ENCODE measurements at regions not wholly inside any gene's neighbourhood (a gene's known extent, or its start where the extent isn't known, plus 50 kb on each side); places are given as distances from the start of the nearest gene placed in this dataset.

DNA sequence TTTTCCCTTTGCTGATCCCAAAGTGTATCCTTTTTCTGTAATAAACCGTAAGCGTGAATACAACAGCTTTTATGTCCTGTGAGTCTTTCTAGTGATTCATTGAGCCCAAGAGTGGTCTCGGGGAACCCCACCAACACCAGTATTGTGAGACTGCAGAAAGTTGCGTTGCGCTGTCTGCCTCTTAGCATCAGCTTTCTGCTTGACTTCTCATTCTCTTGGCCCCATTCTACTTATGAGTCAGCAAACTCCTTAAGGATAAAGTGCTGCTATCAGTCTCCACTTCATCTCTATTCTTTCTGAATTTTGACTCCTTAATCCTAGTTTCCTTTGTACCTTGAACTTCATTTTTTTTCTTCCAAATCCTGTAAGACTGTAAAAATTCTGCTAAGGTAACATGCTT, 184.3 kb upstream of the MBL2 start:
- no peak overlapping the region for H3K4me3 ChIP-seq (replicated peaks; ENCODE audit: low read depth, low read length)
- TF ChIP-seq CTCF (IDR thresholded peaks at IDR 0.05; ENCODE audit: low read depth, low read length, missing control alignments): no peak
- DNase-seq (ENCODE audit: extremely low read depth, low read depth): no peak

- H3K4me3 ChIP-seq (replicated peaks; ENCODE audit: low read depth, low read length): no peak overlapping the region
These were observed 183.9 kb upstream of the MBL2 start for GRCh38 chr10:52956461-52956860.

DNA sequence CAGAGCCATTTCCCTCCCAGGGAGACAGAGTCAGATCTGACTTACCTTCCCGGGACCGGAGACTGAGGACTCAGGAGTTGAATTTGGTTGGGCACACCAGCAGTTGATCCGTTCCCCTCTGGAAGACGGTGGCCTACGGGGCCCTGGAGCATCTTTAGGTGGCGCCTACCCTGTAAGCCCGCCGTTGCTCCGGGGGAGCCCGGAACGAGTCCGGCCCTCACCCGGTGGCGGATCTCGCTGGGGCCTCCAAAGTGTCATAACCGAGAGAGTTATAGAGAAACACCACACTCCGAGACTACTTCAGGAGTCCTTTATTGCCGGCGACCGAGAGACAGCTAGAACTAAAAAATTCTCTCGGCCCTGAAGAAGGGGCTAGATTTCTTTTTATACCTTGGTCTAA, 182.8 kb upstream of the MBL2 start:
- no peak for DNase-seq (ENCODE audit: extremely low read depth, low read depth)
- H3K4me3 ChIP-seq (replicated peaks; ENCODE audit: low read depth, low read length): no peak overlapping the region

More at GRCh38 chr10:52956461-52956860, 183.9 kb upstream of the MBL2 start:
- no peak for TF ChIP-seq CTCF (IDR thresholded peaks at IDR 0.05; ENCODE audit: low read depth, low read length, missing control alignments)
- DNase-seq (ENCODE audit: extremely low read depth, low read depth): no peak

DNA sequence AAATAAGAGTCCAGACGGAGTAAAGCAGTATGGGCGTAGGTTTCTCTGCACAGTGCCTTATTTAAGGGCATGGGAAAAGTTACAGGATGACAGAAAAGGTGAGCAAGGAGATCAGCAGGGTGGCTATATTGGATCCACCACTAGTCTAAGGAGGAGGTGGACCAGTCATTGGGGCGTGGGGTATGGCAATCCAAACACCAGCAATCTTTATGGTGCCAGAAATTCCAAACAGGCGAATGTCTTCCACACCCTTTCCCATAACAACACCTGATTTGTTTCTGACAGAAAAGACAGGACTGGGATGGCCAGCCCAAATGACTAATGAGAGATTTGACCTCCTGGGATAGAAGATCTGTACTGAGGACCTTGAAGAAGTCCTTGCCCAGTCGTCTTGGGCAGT, 181.8 kb upstream of the MBL2 start:
- H3K4me3 ChIP-seq (replicated peaks; ENCODE audit: low read depth, low read length): no peak overlapping the region
- DNase-seq (ENCODE audit: extremely low read depth, low read depth): no peak
- no peak for TF ChIP-seq CTCF (IDR thresholded peaks at IDR 0.05; ENCODE audit: low read depth, low read length, missing control alignments)

More for the DNA sequence above, 182.8 kb upstream of the MBL2 start:
- TF ChIP-seq CTCF (IDR thresholded peaks at IDR 0.05; ENCODE audit: low read depth, low read length, missing control alignments): no peak

- no peak for DNase-seq (ENCODE audit: extremely low read depth, low read depth)
- H3K4me3 ChIP-seq (replicated peaks; ENCODE audit: low read depth, low read length): no peak overlapping the region
- TF ChIP-seq CTCF (IDR thresholded peaks at IDR 0.05; ENCODE audit: low read depth, low read length, missing control alignments): no peak
These were observed 179.9 kb upstream of the MBL2 start for GRCh38 chr10:52952391-52953055.

DNA sequence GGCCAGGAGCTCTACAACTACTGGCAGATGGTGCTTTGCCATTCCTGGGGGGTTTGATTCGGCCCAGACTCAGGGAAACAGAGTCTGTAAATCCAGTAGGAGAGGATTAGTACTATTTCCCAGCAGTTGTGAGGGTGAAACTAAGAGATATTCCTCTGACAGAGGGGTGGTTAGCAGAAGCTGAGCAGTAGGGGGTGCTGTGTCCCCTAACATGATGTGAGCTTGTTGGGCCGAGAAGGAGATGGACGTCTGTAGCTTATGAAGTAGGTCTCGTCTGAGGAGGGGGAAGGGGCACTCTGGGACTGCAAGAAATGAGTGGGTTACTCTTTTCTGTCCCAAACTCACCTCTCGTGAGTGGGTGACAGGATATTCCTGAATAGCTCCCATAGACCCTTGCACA, 179.2 kb upstream of the MBL2 start:
- no peak overlapping the region for H3K4me3 ChIP-seq (replicated peaks; ENCODE audit: low read depth, low read length)
- TF ChIP-seq CTCF (IDR thresholded peaks at IDR 0.05; ENCODE audit: low read depth, low read length, missing control alignments): peak; percentile 17
- DNase-seq (ENCODE audit: extremely low read depth, low read depth): no peak

GRCh38 chr10:52950578-52950977, 178.0 kb upstream of the MBL2 start:
- H3K4me3 ChIP-seq (replicated peaks; ENCODE audit: low read depth, low read length): no peak overlapping the region
- no peak for TF ChIP-seq CTCF (IDR thresholded peaks at IDR 0.05; ENCODE audit: low read depth, low read length, missing control alignments)
- DNase-seq (ENCODE audit: extremely low read depth, low read depth): no peak

Measured in HFF-Myc (cell line).